Retinal pigment epithelial cell (primary cell): ENCODE measurements at regions not wholly inside any gene's neighbourhood (a gene's known extent, or its start where the extent isn't known, plus 50 kb on each side); places are given as distances from the start of the nearest gene placed in this dataset.

Experiments
- DNase-seq: peaks from one replicate; pipeline ENCODE4 v3.0.0-alpha.2; 2010; ENCODE audit warnings: low read depth
- H3K4me3 ChIP-seq: 2 replicates; pipeline ENCODE4 v1.5.1; 2011; ENCODE audit warnings: mild to moderate bottlenecking, low read length, control low read depth, moderate library complexity
- CTCF ChIP-seq: conservative IDR thresholded peaks from 2 replicates; pipeline ENCODE4 v1.5.1; 2011; ENCODE audit warnings: low read depth, low read length, control low read depth, inconsistent platforms

GRCh38 chr14:54191846-54192245, 205.0 kb upstream of the CDKN3 start:
- TF ChIP-seq CTCF = no peak
- no peak for DNase-seq
- no peak overlapping the region for H3K4me3 ChIP-seq

GRCh38 chr14:54192610-54193009, 204.2 kb upstream of the CDKN3 start:
- no peak for DNase-seq
- no peak overlapping the region for H3K4me3 ChIP-seq
- no peak for TF ChIP-seq CTCF

GRCh38 chr14:54193871-54194270, 202.9 kb upstream of the CDKN3 start:
- no peak for DNase-seq
- no peak for TF ChIP-seq CTCF

GRCh38 chr14:54194501-54194900, 202.3 kb upstream of the CDKN3 start:
- no peak for TF ChIP-seq CTCF
- no peak for DNase-seq

More at GRCh38 chr14:54193871-54194270, 202.9 kb upstream of the CDKN3 start:
- H3K4me3 ChIP-seq = no peak overlapping the region

GRCh38 chr14:54197369-54197768, 199.4 kb upstream of the CDKN3 start:
- no peak for TF ChIP-seq CTCF
- no peak for DNase-seq
- no peak overlapping the region for H3K4me3 ChIP-seq

More at GRCh38 chr14:54194501-54194900, 202.3 kb upstream of the CDKN3 start:
- no peak overlapping the region for H3K4me3 ChIP-seq

GRCh38 chr14:54200726-54201125, 196.1 kb upstream of the CDKN3 start:
- DNase-seq = no peak
- TF ChIP-seq CTCF = no peak
- H3K4me3 ChIP-seq = no peak overlapping the region

- no peak overlapping the region for H3K4me3 ChIP-seq
- DNase-seq = no peak
- no peak for TF ChIP-seq CTCF
Measured at GRCh38 chr14:54202288-54202687, 194.5 kb upstream of the CDKN3 start.
